Astrocyte (in vitro differentiated cells and primary cell): ENCODE measurements at regions not wholly inside any gene's neighbourhood (a gene's known extent, or its start where the extent isn't known, plus 50 kb on each side); places are given as distances from the start of the nearest gene placed in this dataset.

Experiments
- DNase-seq: peaks from one replicate; pipeline ENCODE4 v3.0.0-alpha.2; 2010; ENCODE audit warnings: low read depth
- FAIRE-seq: peaks from 2 replicates; lab custom pipeline; 2011; peaks lifted over from hg19 to GRCh38; lab: Jason Lieb, UNC
- H2AFZ ChIP-seq: 2 replicates; pipeline ENCODE4 v1.6.0; 2012; ENCODE audit warnings: low read depth, low read length, inconsistent platforms
- H3K27ac ChIP-seq: 2 replicates; pipeline ENCODE4 v1.5.1; 2011; ENCODE audit warnings: low read depth, low read length, inconsistent platforms
- H3K27me3 ChIP-seq: 2 replicates; pipeline ENCODE4 v1.6.0; 2011; ENCODE audit warnings: low read length, inconsistent platforms; ENCODE audit not compliant: insufficient read depth
- H3K36me3 ChIP-seq: 2 replicates; pipeline ENCODE4 v1.5.1; 2011; ENCODE audit warnings: low read length, inconsistent platforms; ENCODE audit not compliant: insufficient read depth
- H3K4me1 ChIP-seq: 2 replicates; pipeline ENCODE4 v1.5.1; 2011; ENCODE audit warnings: low read length, inconsistent platforms; ENCODE audit not compliant: insufficient read depth
- H3K4me2 ChIP-seq: 2 replicates; pipeline ENCODE4 v1.6.0; 2012; ENCODE audit warnings: low read length, inconsistent platforms
- H3K4me3 ChIP-seq: 2 replicates; pipeline ENCODE4 v1.5.1; 2011; ENCODE audit warnings: low read depth, mild to moderate bottlenecking, low read length, inconsistent platforms; ENCODE audit not compliant: insufficient read depth
- H3K79me2 ChIP-seq: 2 replicates; pipeline ENCODE4 v1.6.0; 2012; ENCODE audit warnings: mild to moderate bottlenecking, low read length, inconsistent platforms; ENCODE audit not compliant: insufficient read depth
- H3K9ac ChIP-seq: 2 replicates; pipeline ENCODE4 v1.6.0; 2012; ENCODE audit warnings: mild to moderate bottlenecking, low read length, inconsistent platforms
- H3K9me3 ChIP-seq: 2 replicates; pipeline ENCODE4 v1.5.1; 2012; ENCODE audit warnings: low read depth, mild to moderate bottlenecking, low read length, inconsistent platforms; ENCODE audit not compliant: insufficient read depth
- H4K20me1 ChIP-seq: 2 replicates; pipeline ENCODE4 v1.6.0; 2012; ENCODE audit warnings: low read length, inconsistent platforms; ENCODE audit not compliant: insufficient read depth
- H3K27ac Mint-ChIP-seq: one replicate; pipeline ENCODE4 v1.8.0; 2021; ENCODE audit warnings: mild to moderate bottlenecking, mixed read lengths; ENCODE audit not compliant: unreplicated experiment
- H3K27me3 Mint-ChIP-seq: one replicate; pipeline ENCODE4 v1.8.0; 2021; ENCODE audit warnings: low read depth, mixed read lengths; ENCODE audit not compliant: unreplicated experiment
- H3K36me3 Mint-ChIP-seq: one replicate; pipeline ENCODE4 v1.8.0; 2021; ENCODE audit warnings: low read depth, mixed read lengths; ENCODE audit not compliant: unreplicated experiment
- H3K4me1 Mint-ChIP-seq: one replicate; pipeline ENCODE4 v1.8.0; 2021; ENCODE audit warnings: low read depth, mixed read lengths; ENCODE audit not compliant: unreplicated experiment
- H3K4me3 Mint-ChIP-seq: one replicate; pipeline ENCODE4 v1.8.0; 2021; ENCODE audit warnings: mild to moderate bottlenecking, moderate library complexity, mixed read lengths; ENCODE audit not compliant: unreplicated experiment
- H3K9me3 Mint-ChIP-seq: one replicate; pipeline ENCODE4 v1.8.0; 2021; ENCODE audit warnings: mild to moderate bottlenecking, mixed read lengths; ENCODE audit not compliant: unreplicated experiment
- EZH2 ChIP-seq: IDR thresholded peaks from 2 replicates; pipeline ENCODE4 v1.6.1; 2012; ENCODE audit warnings: mild to moderate bottlenecking, low read length, inconsistent platforms; ENCODE audit not compliant: insufficient read depth
- TF ChIP-seq, protein P1 (sequence below): IDR thresholded peaks from 2 replicates; pipeline ENCODE4 v1.5.1; 2011; ENCODE audit warnings: low read depth, mild to moderate bottlenecking, inconsistent platforms, low read length, moderate library complexity; ENCODE audit not compliant: insufficient read depth

DNA sequence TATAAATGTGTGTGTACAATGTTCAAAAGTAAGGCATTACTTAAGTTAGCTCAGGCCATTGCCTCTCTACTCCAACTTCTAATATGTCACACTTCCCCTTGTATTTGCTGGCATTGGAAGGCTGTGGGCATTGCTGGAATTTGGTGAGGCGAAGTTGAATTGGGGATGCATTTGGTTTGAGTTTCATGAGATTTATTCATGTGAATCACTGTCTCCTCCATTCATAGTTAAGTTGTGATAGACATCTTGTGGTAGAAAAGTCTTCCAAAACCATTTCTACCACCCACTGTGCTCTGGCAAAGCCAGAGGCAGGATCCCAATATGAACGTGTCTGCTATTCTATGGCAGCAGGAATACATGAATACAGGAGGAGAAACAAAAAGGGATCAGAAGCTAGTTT, 397.8 kb upstream of the USP24 start:
- H3K4me1 ChIP-seq, result peaks cover 5% of the 10 kb centered on the region
- H3K4me3 Mint-ChIP-seq, result no peak overlapping the region
- no peaks in the 10 kb centered on the region for H3K36me3 Mint-ChIP-seq
- H3K27me3 ChIP-seq, result no peaks in the 10 kb centered on the region
- H3K4me2 ChIP-seq, result no peak overlapping the region
- H4K20me1 ChIP-seq, result no peaks in the 10 kb centered on the region
- no peak overlapping the region for H3K9ac ChIP-seq
- no peaks in the 10 kb centered on the region for H3K4me1 Mint-ChIP-seq
- H3K9me3 ChIP-seq, result no peaks in the 10 kb centered on the region
- H3K27ac Mint-ChIP-seq, result no peak overlapping the region
- peaks cover 7% of the 10 kb centered on the region for H3K27me3 Mint-ChIP-seq
- H3K27ac ChIP-seq, result no peak overlapping the region
- H3K4me3 ChIP-seq, result no peak overlapping the region
- no peaks in the 10 kb centered on the region for H3K36me3 ChIP-seq
- peak; percentile 81 for FAIRE-seq
- no peak overlapping the region for H2AFZ ChIP-seq
- DNase-seq, result peak; percentile 74
- peaks cover 5% of the 10 kb centered on the region for H3K9me3 Mint-ChIP-seq
- no peaks in the 10 kb centered on the region for H3K79me2 ChIP-seq
- TF ChIP-seq EZH2, result no peak
- TF ChIP-seq, protein P1, sequence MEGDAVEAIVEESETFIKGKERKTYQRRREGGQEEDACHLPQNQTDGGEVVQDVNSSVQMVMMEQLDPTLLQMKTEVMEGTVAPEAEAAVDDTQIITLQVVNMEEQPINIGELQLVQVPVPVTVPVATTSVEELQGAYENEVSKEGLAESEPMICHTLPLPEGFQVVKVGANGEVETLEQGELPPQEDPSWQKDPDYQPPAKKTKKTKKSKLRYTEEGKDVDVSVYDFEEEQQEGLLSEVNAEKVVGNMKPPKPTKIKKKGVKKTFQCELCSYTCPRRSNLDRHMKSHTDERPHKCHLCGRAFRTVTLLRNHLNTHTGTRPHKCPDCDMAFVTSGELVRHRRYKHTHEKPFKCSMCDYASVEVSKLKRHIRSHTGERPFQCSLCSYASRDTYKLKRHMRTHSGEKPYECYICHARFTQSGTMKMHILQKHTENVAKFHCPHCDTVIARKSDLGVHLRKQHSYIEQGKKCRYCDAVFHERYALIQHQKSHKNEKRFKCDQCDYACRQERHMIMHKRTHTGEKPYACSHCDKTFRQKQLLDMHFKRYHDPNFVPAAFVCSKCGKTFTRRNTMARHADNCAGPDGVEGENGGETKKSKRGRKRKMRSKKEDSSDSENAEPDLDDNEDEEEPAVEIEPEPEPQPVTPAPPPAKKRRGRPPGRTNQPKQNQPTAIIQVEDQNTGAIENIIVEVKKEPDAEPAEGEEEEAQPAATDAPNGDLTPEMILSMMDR, result no peak

DNA sequence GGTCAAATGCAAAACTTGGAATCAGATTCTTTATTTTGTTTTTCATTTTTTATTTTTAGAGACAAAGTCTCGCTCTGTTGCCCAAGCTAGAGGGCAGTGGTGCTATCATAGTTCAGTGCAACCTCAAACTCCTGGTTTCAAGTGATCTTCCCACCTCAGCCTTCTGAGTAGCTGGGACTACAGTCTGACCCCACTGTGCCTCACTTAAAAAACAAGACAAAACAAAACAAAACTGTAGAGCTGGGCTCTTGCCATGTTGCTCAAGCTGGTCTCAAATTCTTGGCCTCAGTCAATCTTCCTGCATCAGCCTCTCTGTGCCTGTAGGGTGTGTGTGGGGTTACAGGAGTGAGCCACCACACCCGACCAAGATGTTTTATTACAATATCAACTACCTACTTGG, 396.0 kb upstream of the USP24 start:
- Histone ChIP-seq H4K20me1 (no peaks in the 10 kb centered on the region), H3K79me2 (no peaks in the 10 kb centered on the region), H3K4me2 (no peak overlapping the region), H3K4me1 (peaks cover 5% of the 10 kb centered on the region), H3K9ac (no peak overlapping the region), H3K4me3 (no peak overlapping the region), H3K36me3 (no peaks in the 10 kb centered on the region), H3K27ac (no peak overlapping the region), H2AFZ (no peak overlapping the region), H3K9me3 (no peaks in the 10 kb centered on the region), H3K27me3 (no peaks in the 10 kb centered on the region)
- TF ChIP-seq EZH2, result no peak
- TF ChIP-seq, protein P1, result no peak
- DNase-seq, result no peak
- Mint-ChIP-seq H3K27ac (no peak overlapping the region), H3K27me3 (peaks cover 7% of the 10 kb centered on the region), H3K4me1 (no peaks in the 10 kb centered on the region), H3K9me3 (peaks cover 7% of the 10 kb centered on the region), H3K36me3 (no peaks in the 10 kb centered on the region), H3K4me3 (no peak overlapping the region)
- FAIRE-seq, result no peak

DNA sequence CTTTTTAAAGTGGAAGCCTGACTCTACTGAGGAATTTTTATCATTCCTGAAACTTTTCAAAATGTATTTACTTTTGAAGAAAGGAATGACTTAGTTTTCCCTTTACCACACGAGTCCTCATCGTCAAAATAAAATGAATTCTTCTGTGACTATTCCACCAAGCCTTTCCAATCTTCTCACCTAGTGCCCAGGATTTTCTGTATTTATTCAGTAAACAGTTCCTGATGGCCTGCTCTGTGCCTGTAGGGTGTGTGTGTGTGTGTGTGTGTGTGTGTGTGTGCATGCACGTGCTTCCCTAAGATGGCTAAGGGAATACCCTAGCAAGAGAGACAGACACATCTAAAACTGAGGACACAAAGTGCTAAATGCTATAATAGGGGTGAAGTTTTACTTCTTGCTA, 395.0 kb upstream of the USP24 start:
- H3K4me2 ChIP-seq, result no peak overlapping the region
- no peak overlapping the region for H3K4me3 ChIP-seq
- H3K27ac ChIP-seq, result no peak overlapping the region
- peaks cover 5% of the 10 kb centered on the region for H3K4me1 ChIP-seq
- H3K27ac Mint-ChIP-seq, result no peak overlapping the region
- H4K20me1 ChIP-seq, result no peaks in the 10 kb centered on the region
- no peak overlapping the region for H3K9ac ChIP-seq
- no peak for FAIRE-seq
- H2AFZ ChIP-seq, result no peak overlapping the region
- H3K36me3 ChIP-seq, result no peaks in the 10 kb centered on the region
- no peaks in the 10 kb centered on the region for H3K4me1 Mint-ChIP-seq
- H3K9me3 Mint-ChIP-seq, result peaks cover 7% of the 10 kb centered on the region
- H3K36me3 Mint-ChIP-seq, result no peaks in the 10 kb centered on the region
- no peaks in the 10 kb centered on the region for H3K79me2 ChIP-seq
- no peaks in the 10 kb centered on the region for H3K27me3 ChIP-seq
- H3K4me3 Mint-ChIP-seq, result no peak overlapping the region
- H3K9me3 ChIP-seq, result no peaks in the 10 kb centered on the region
- H3K27me3 Mint-ChIP-seq, result peaks cover 3% of the 10 kb centered on the region
- no peak for TF ChIP-seq EZH2
- TF ChIP-seq, protein P1, result no peak
- no peak for DNase-seq
